Ramos (cell line): ENCODE measurements at regions not wholly inside any gene's neighbourhood (a gene's known extent, or its start where the extent isn't known, plus 50 kb on each side); places are given as distances from the start of the nearest gene placed in this dataset.
"Not testable (repeated sequence)": the region's sequence is repeated elsewhere in the genome, so short reads cannot be mapped to it uniquely, and the experiment has no call there.

ENCODE experiments used
- in situ Hi-C: fragments of 300-500 bp; cut with MboI; formaldehyde crosslinking; loops from one replicate; pipeline ENCODE4 v1.14.3; 2022; ENCODE audit warnings: low sequenced_read_pairs; ENCODE audit not compliant: unreplicated experiment

GRCh38 chr13:22956456-22957115, 224.2 kb upstream of the SGCG start:
- in situ Hi-C loops: not testable (repeated sequence)

- in situ Hi-C loops: not testable (repeated sequence)
Observed at GRCh38 chr13:22959859-22960258, 220.9 kb upstream of the SGCG start.

GRCh38 chr13:22960827-22961226, 220.0 kb upstream of the SGCG start:
- in situ Hi-C loops: no loop called here

- in situ Hi-C loops: not testable (repeated sequence)
Observed at GRCh38 chr13:22961342-22961741, 219.4 kb upstream of the SGCG start.

- in situ Hi-C loops: no loop called here
Observed at GRCh38 chr13:22961835-22962537, 218.8 kb upstream of the SGCG start.

- in situ Hi-C loops: not testable (repeated sequence)
Observed at GRCh38 chr13:22963384-22964053, 217.3 kb upstream of the SGCG start.

- in situ Hi-C loops: no loop called here
Observed at GRCh38 chr13:22964245-22964966, 216.4 kb upstream of the SGCG start.

- in situ Hi-C loops: not testable (repeated sequence)
Observed at GRCh38 chr13:22965011-22965857, 215.5 kb upstream of the SGCG start.

GRCh38 chr13:22965858-22966239, 214.9 kb upstream of the SGCG start:
- in situ Hi-C loops: not testable (repeated sequence)

GRCh38 chr13:22966753-22967152, 214.0 kb upstream of the SGCG start:
- in situ Hi-C loops: not testable (repeated sequence)

- in situ Hi-C loops: no loop called here
Observed at GRCh38 chr13:22967669-22968068, 213.1 kb upstream of the SGCG start.

GRCh38 chr13:22979952-22980351, 200.8 kb upstream of the SGCG start:
- in situ Hi-C loops: no loop called here

- in situ Hi-C loops: no loop called here
Observed at GRCh38 chr13:22980936-22981335, 199.8 kb upstream of the SGCG start.

- in situ Hi-C loops: no loop called here
Observed at GRCh38 chr13:22993148-22993547, 187.6 kb upstream of the SGCG start.

- in situ Hi-C loops: no loop called here
Observed at GRCh38 chr13:23003446-23003845, 177.3 kb upstream of the SGCG start.

GRCh38 chr13:23007426-23007825, 173.4 kb upstream of the SGCG start:
- in situ Hi-C loops: no loop called here

GRCh38 chr13:23018143-23018542, 162.6 kb upstream of the SGCG start:
- in situ Hi-C loops: no loop called here

- in situ Hi-C loops: no loop called here
Observed at GRCh38 chr13:23020246-23020843, 160.4 kb upstream of the SGCG start.

- in situ Hi-C loops: no loop called here
Observed at GRCh38 chr13:23021906-23022305, 158.9 kb upstream of the SGCG start.

- in situ Hi-C loops: no loop called here
Observed at GRCh38 chr13:23022704-23023103, 158.1 kb upstream of the SGCG start.
